H9 (cell line): ENCODE measurements at regions not wholly inside any gene's neighbourhood (a gene's known extent, or its start where the extent isn't known, plus 50 kb on each side); places are given as distances from the start of the nearest gene placed in this dataset.

Experiments used
- DNase-seq: peaks from one replicate; pipeline ENCODE4 v3.0.0-alpha.2; 2017
- H2AFZ ChIP-seq: one replicate; pipeline ENCODE4 v1.6.1; 2013; ENCODE audit warnings: mild to moderate bottlenecking, low read length, control low read depth, moderate library complexity
- H2AK5ac ChIP-seq: 2 replicates; pipeline ENCODE4 v1.6.1; 2013; ENCODE audit warnings: low read length, control low read depth, mixed read lengths; ENCODE audit not compliant: insufficient read length
- H2BK120ac ChIP-seq: one replicate; pipeline ENCODE4 v1.6.1; 2013; ENCODE audit warnings: low read depth, mild to moderate bottlenecking, low read length, control low read depth, inconsistent platforms; ENCODE audit not compliant: poor library complexity, severe bottlenecking
- H2BK12ac ChIP-seq: 2 replicates; pipeline ENCODE4 v1.6.1; 2013; ENCODE audit warnings: low read length, control low read depth, mixed read lengths, low read depth; ENCODE audit not compliant: insufficient read length
- H2BK15ac ChIP-seq: 2 replicates; pipeline ENCODE4 v1.6.1; 2013; ENCODE audit warnings: low read depth, low read length, control low read depth
- H2BK20ac ChIP-seq: one replicate; pipeline ENCODE4 v1.6.1; 2013; ENCODE audit warnings: low read depth, mild to moderate bottlenecking, low read length, control low read depth, inconsistent platforms; ENCODE audit not compliant: poor library complexity, severe bottlenecking
- H2BK5ac ChIP-seq: 2 replicates; pipeline ENCODE4 v1.6.1; 2013; ENCODE audit warnings: low read length, control low read depth, mixed read lengths; ENCODE audit not compliant: insufficient read length
- H3K14ac ChIP-seq: 2 replicates; pipeline ENCODE4 v1.6.1; 2013; ENCODE audit warnings: low read length, control low read depth; ENCODE audit not compliant: insufficient read depth
- H3K18ac ChIP-seq: 2 replicates; pipeline ENCODE4 v1.6.1; 2013; ENCODE audit warnings: low read depth, mild to moderate bottlenecking, mixed read lengths, low read length, control low read depth; ENCODE audit not compliant: insufficient read length
- H3K23ac ChIP-seq: 2 replicates; pipeline ENCODE4 v1.6.1; 2013; ENCODE audit warnings: low read length, control low read depth, mixed read lengths, low read depth; ENCODE audit not compliant: insufficient read length
- H3K23me2 ChIP-seq: 2 replicates; pipeline ENCODE4 v1.6.1; 2013; ENCODE audit warnings: low read depth, mild to moderate bottlenecking, mixed read lengths, low read length, control low read depth; ENCODE audit not compliant: insufficient read length, poor library complexity, severe bottlenecking
- H3K27ac ChIP-seq: 2 replicates; pipeline ENCODE4 v1.5.1; 2013; ENCODE audit warnings: low read length, control low read depth, mixed read lengths, low read depth; ENCODE audit not compliant: insufficient read length
- H3K27me3 ChIP-seq: 2 replicates; pipeline ENCODE4 v1.6.1; 2013; ENCODE audit warnings: low read length, control low read depth, inconsistent platforms; ENCODE audit not compliant: insufficient read depth
- H3K4ac ChIP-seq: 2 replicates; pipeline ENCODE4 v1.6.1; 2013; ENCODE audit warnings: low read depth, mild to moderate bottlenecking, control low read depth, inconsistent platforms, low read length, moderate library complexity
- H3K4me1 ChIP-seq: 2 replicates; pipeline ENCODE4 v1.6.1; 2013; ENCODE audit warnings: low read length, control low read depth, inconsistent platforms; ENCODE audit not compliant: insufficient read depth
- H3K4me2 ChIP-seq: 2 replicates; pipeline ENCODE4 v1.6.1; 2013; ENCODE audit warnings: low read length, control low read depth, mixed read lengths; ENCODE audit not compliant: insufficient read length, insufficient read depth
- H3K56ac ChIP-seq: 2 replicates; pipeline ENCODE4 v1.6.1; 2013; ENCODE audit warnings: low read depth, mild to moderate bottlenecking, mixed read lengths, low read length, control low read depth; ENCODE audit not compliant: insufficient read length
- H3K79me1 ChIP-seq: 2 replicates; pipeline ENCODE4 v1.6.1; 2013; ENCODE audit warnings: low read depth, mild to moderate bottlenecking, moderate library complexity, low read length, control low read depth, inconsistent platforms; ENCODE audit not compliant: insufficient read depth, poor library complexity, severe bottlenecking
- H3K79me2 ChIP-seq: 2 replicates; pipeline ENCODE4 v1.6.1; 2013; ENCODE audit warnings: low read length, control low read depth, inconsistent platforms; ENCODE audit not compliant: insufficient read depth
- H3K9ac ChIP-seq: 2 replicates; pipeline ENCODE4 v1.6.1; 2013; ENCODE audit warnings: low read length, control low read depth, mixed read lengths; ENCODE audit not compliant: insufficient read length; ENCODE audit errors: extremely low read depth
- H3K9me3 ChIP-seq: one replicate; pipeline ENCODE4 v1.6.1; 2013; ENCODE audit warnings: low read depth, low read length, inconsistent platforms; ENCODE audit not compliant: control insufficient read depth
- H3T11ph ChIP-seq: one replicate; pipeline ENCODE4 v1.6.1; 2013; ENCODE audit warnings: mild to moderate bottlenecking, low read length, control low read depth, inconsistent platforms
- H4K20me1 ChIP-seq: one replicate; pipeline ENCODE4 v1.6.1; 2013; ENCODE audit not compliant: control insufficient read depth, insufficient read length, insufficient read depth
- H4K5ac ChIP-seq: 2 replicates; pipeline ENCODE4 v1.6.1; 2013; ENCODE audit warnings: low read depth, mild to moderate bottlenecking, mixed read lengths, low read length, control low read depth; ENCODE audit not compliant: insufficient read length
- H4K8ac ChIP-seq: replicated peaks from 2 replicates; pipeline ENCODE4 v1.6.1; 2013; ENCODE audit warnings: low read length, control low read depth, mixed read lengths, low read depth; ENCODE audit not compliant: insufficient read length
- H4K91ac ChIP-seq: 2 replicates; pipeline ENCODE4 v1.6.1; 2013; ENCODE audit warnings: low read depth, mild to moderate bottlenecking, moderate library complexity, mixed read lengths, low read length, control low read depth; ENCODE audit not compliant: insufficient read length
- H3K27ac Mint-ChIP-seq, 3 experiments: 2 replicates in 2 of 3; 3 replicates in 1 of 3; pipeline ENCODE4 v1.8.0; 2020 to 2021; ENCODE audit warnings: mixed read lengths in 3 of 3, mild to moderate bottlenecking in 1 of 3, moderate library complexity in 1 of 3
- H3K27me3 Mint-ChIP-seq: 2 replicates; pipeline ENCODE4 v1.8.0; 2021; ENCODE audit warnings: low read depth, mild to moderate bottlenecking, moderate library complexity, mixed read lengths
- H3K36me3 Mint-ChIP-seq, 3 experiments: 2 replicates in 2 of 3; 3 replicates in 1 of 3; pipeline ENCODE4 v1.8.0; 2020 to 2021; ENCODE audit warnings: low read depth in 3 of 3, mixed read lengths in 3 of 3; ENCODE audit not compliant: insufficient read depth in 1 of 3
- H3K4me1 Mint-ChIP-seq, 2 experiments: 2 replicates each; pipeline ENCODE4 v1.8.0; 2020; ENCODE audit warnings: mixed read lengths in 2 of 2
- H3K4me3 Mint-ChIP-seq, 2 experiments: 2 replicates in 1 of 2; 3 replicates in 1 of 2; pipeline ENCODE4 v1.8.0; 2020 to 2021; ENCODE audit warnings: mild to moderate bottlenecking in 2 of 2, mixed read lengths in 2 of 2, moderate library complexity in 1 of 2
- H3K9me3 Mint-ChIP-seq, 2 experiments: 2 replicates in 1 of 2; 3 replicates in 1 of 2; pipeline ENCODE4 v1.8.0; 2020; ENCODE audit warnings: mild to moderate bottlenecking in 2 of 2, mixed read lengths in 2 of 2, moderate library complexity in 1 of 2
- CTCF ChIP-seq: fragments of 200-600 bp; sonication (generic); conservative IDR thresholded peaks from 3 replicates; pipeline ENCODE4 v1.8.0; 2021; ENCODE audit warnings: antibody characterized with exemption, mild to moderate bottlenecking
- WGBS: extraction: QIAGEN DNeasy Blood & Tissue Kit; methylation state at CpG from one replicate; pipeline ENCODE4 v1.1.7; 2013; ENCODE audit warnings: missing lambda C conversion rate, low lambda C conversion rate, mixed read lengths; ENCODE audit not compliant: insufficient read length; ENCODE audit errors: extremely low coverage; 5-methylcytosine and 5-hydroxymethylcytosine counted together

GRCh38 chr20:60748086-60748485 is 504.0 kb upstream of the CDH4 start:
- no peak overlapping the region for H3K4me3 Mint-ChIP-seq
- Histone ChIP-seq H3K56ac (no peak overlapping the region), H3K79me1 (no peaks in the 10 kb centered on the region), H4K20me1 (no peaks in the 10 kb centered on the region), H2BK20ac (no peak overlapping the region), H2BK15ac (no peak overlapping the region), H2AFZ (no peak overlapping the region), H3K4ac (no peak overlapping the region), H2BK5ac (no peak overlapping the region), H3K9me3 (no peaks in the 10 kb centered on the region), H2BK12ac (no peak overlapping the region), H3K23ac (no peak overlapping the region), H3K79me2 (no peaks in the 10 kb centered on the region), H3K27me3 (no peaks in the 10 kb centered on the region), H2BK120ac (no peak overlapping the region), H4K91ac (no peak overlapping the region), H3K18ac (no peak overlapping the region), H3T11ph (no peak overlapping the region), H3K4me1 (no peaks in the 10 kb centered on the region; the same call in 1 of the 2 replicates), H3K9ac (no peak overlapping the region), H3K14ac (no peak overlapping the region), H3K23me2 (no peaks in the 10 kb centered on the region), H3K4me2 (no peak overlapping the region), H4K8ac (no peak overlapping the region), H4K5ac (no peak overlapping the region), H3K27ac (no peak overlapping the region), H2AK5ac (no peak overlapping the region)
- peaks cover 1% of the 10 kb centered on the region for H3K27me3 Mint-ChIP-seq
- H3K9me3 Mint-ChIP-seq, result peaks cover 12 to 16% of the 10 kb centered on the region in 2 experiments
- H3K4me1 Mint-ChIP-seq, result peaks cover 33 to 40% of the 10 kb centered on the region in 2 experiments
- no CpG with 5 or more reads among the region's 6 CpGs for WGBS
- H3K36me3 Mint-ChIP-seq, result peaks cover 9 to 18% (median 12%) of the 10 kb centered on the region in 3 experiments
- no peak overlapping the region for H3K27ac Mint-ChIP-seq
- no peak for DNase-seq
- TF ChIP-seq CTCF, result no peak
